ENCODE measurements at regions not wholly inside any gene's neighbourhood (a gene's known extent, or its start where the extent isn't known, plus 50 kb on each side); places are given as distances from the start of the nearest gene placed in this dataset.

DNA sequence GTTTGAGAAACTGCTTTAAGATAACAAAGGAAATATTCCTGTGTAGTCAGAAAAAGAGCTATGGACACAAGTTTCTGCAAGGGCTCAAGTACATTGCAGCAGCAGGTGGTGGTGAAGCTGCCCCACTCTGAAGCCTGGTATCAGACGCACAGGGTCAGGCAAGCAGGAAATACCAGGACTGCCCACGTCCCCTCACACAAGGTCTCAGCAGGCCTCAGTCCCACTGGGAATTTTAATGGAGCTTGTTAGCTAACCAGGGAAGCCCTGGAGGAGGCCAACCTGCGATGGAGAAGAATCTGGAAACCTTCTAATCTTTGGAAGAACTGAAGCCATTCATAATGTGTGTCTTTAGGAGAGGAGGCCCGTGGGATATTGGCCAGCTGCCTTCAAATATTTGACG, 168.3 kb downstream of the UXS1 start (continued):
- TF ChIP-seq HMGXB4 (CRISPR knock-in tag; IDR thresholded peaks at IDR 0.05), result no peak
- TF ChIP-seq USF1 (CRISPR knock-in tag; IDR thresholded peaks at IDR 0.05), result no peak
- no peak for TF ChIP-seq NR1H2 (CRISPR knock-in tag; IDR thresholded peaks at IDR 0.05)
- TF ChIP-seq, protein P1, sequence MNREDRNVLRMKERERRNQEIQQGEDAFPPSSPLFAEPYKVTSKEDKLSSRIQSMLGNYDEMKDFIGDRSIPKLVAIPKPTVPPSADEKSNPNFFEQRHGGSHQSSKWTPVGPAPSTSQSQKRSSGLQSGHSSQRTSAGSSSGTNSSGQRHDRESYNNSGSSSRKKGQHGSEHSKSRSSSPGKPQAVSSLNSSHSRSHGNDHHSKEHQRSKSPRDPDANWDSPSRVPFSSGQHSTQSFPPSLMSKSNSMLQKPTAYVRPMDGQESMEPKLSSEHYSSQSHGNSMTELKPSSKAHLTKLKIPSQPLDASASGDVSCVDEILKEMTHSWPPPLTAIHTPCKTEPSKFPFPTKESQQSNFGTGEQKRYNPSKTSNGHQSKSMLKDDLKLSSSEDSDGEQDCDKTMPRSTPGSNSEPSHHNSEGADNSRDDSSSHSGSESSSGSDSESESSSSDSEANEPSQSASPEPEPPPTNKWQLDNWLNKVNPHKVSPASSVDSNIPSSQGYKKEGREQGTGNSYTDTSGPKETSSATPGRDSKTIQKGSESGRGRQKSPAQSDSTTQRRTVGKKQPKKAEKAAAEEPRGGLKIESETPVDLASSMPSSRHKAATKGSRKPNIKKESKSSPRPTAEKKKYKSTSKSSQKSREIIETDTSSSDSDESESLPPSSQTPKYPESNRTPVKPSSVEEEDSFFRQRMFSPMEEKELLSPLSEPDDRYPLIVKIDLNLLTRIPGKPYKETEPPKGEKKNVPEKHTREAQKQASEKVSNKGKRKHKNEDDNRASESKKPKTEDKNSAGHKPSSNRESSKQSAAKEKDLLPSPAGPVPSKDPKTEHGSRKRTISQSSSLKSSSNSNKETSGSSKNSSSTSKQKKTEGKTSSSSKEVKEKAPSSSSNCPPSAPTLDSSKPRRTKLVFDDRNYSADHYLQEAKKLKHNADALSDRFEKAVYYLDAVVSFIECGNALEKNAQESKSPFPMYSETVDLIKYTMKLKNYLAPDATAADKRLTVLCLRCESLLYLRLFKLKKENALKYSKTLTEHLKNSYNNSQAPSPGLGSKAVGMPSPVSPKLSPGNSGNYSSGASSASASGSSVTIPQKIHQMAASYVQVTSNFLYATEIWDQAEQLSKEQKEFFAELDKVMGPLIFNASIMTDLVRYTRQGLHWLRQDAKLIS (CRISPR knock-in tag; IDR thresholded peaks at IDR 0.05; ENCODE audit: borderline replicate concordance), result no peak
- no peak for TF ChIP-seq ZBTB43 (CRISPR knock-in tag; IDR thresholded peaks at IDR 0.05)
- no peak for TF ChIP-seq NFATC4 (CRISPR knock-in tag; IDR thresholded peaks at IDR 0.05)

DNA sequence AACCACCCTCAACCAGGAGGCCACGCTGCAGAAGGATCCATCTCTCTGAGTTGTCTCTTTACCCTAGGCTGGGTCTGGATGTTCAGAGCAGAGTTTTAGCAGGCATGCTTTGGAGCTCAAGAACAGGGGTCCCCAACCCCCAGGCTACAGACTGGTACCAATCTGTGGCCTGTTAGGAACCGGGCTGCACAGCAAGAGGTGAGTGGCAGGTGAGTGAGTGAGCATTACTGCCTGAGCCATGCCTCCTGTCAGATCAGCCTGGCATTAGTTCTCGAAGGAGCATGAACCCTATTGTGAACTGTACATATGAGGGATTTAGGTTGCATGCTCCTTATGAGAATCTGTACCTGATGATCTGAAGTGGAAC, 172.5 kb downstream of the UXS1 start:
- ATAC-seq (no peak), DNase-seq (ENCODE audit: low spot score) (no peak)
- H3K27me3 Mint-ChIP-seq (ENCODE audit: low read depth), result peaks cover 2% of the 10 kb centered on the region; the same call in 1 of the 2 replicates
- peaks cover 21% of the 10 kb centered on the region for H3K4me1 Mint-ChIP-seq
- ChIA-PET POLR2A (no interaction called here), CTCF (no interaction called here)
- peaks cover 6% of the 10 kb centered on the region; the same call in 1 of the 2 replicates for H3K9me3 Mint-ChIP-seq
- no peak for TF ChIP-seq MYBL2 (CRISPR knock-in tag; IDR thresholded peaks at IDR 0.05)
- no peaks in the 10 kb centered on the region; the same call in 1 of the 2 replicates for H3K36me3 Mint-ChIP-seq
- H3K27ac Mint-ChIP-seq, result no peak overlapping the region
- no peak overlapping the region for H3K4me3 Mint-ChIP-seq

DNA sequence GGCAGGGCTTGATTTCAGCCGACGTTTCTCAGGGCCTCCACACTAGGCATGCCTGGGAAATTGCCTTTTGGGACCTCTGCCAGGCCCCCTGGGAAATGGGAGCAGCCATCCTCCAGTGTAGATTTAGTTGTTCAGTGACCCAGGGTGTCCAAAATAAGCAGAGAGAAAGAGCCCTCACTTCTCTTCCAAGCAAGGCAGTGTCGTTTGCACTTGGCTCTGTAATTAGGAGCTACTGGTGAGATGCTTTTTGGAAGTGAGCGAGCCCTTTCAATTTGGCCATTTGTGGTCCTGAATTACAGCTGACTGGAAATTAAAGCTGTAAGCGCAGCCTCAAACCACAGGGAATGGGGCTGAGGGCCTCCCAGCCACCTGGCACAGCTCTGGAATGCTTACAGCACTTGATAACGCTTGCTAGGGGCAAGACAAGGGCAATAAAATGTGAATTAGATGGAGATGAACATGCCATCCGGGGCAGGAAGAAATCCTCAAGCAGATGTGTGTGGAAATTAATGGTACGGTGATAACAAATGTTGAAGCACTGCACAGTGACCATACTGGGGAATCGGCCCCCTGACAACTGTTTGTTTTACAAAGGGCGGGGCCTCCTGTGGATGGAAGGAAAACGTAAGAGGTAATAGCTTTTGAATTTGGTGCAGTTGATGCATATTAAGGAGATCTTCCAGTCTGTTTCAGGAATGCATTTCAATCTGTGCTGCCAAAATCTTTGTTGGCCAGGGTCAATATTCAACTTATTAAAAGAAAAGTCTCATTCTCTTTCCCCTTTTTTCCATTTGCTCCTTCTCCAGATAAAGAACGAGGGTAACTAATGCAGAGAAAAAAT, 173.1 kb downstream of the UXS1 start:
- no peak for ATAC-seq
- POLR2A ChIA-PET, result interaction anchor here (0.5 kb wide), 1 partner anchor 46 kb away, joined by 4 read pairs; no protein-coding TSS in a partner anchor
- H3K4me1 Mint-ChIP-seq, result peaks cover 24% of the 10 kb centered on the region
- no peak for TF ChIP-seq FOXK1 (CRISPR knock-in tag; IDR thresholded peaks at IDR 0.05)
- TF ChIP-seq GABPB1 (CRISPR knock-in tag; IDR thresholded peaks at IDR 0.05), result no peak
- TF ChIP-seq, protein P2, sequence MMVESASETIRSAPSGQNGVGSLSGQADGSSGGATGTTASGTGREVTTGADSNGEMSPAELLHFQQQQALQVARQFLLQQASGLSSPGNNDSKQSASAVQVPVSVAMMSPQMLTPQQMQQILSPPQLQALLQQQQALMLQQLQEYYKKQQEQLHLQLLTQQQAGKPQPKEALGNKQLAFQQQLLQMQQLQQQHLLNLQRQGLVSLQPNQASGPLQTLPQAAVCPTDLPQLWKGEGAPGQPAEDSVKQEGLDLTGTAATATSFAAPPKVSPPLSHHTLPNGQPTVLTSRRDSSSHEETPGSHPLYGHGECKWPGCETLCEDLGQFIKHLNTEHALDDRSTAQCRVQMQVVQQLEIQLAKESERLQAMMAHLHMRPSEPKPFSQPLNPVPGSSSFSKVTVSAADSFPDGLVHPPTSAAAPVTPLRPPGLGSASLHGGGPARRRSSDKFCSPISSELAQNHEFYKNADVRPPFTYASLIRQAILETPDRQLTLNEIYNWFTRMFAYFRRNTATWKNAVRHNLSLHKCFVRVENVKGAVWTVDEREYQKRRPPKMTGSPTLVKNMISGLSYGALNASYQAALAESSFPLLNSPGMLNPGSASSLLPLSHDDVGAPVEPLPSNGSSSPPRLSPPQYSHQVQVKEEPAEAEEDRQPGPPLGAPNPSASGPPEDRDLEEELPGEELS (CRISPR knock-in tag; IDR thresholded peaks at IDR 0.05), result no peak
- TF ChIP-seq ZBTB43 (CRISPR knock-in tag; IDR thresholded peaks at IDR 0.05), result no peak
- TF ChIP-seq GTF2I (CRISPR knock-in tag; conservative IDR thresholded peaks at IDR 0.05), result no peak
- TF ChIP-seq ZNF671 (CRISPR knock-in tag; IDR thresholded peaks at IDR 0.05), result no peak
- no peak for TF ChIP-seq NR3C1 (CRISPR knock-in tag; conservative IDR thresholded peaks at IDR 0.05; ENCODE audit: low read depth)
- no peak for TF ChIP-seq CREB1 (CRISPR knock-in tag; IDR thresholded peaks at IDR 0.05)
- TF ChIP-seq NR1H2 (CRISPR knock-in tag; IDR thresholded peaks at IDR 0.05), result no peak
- no peak for TF ChIP-seq ETV6 (CRISPR knock-in tag; IDR thresholded peaks at IDR 0.05)
- TF ChIP-seq, protein P3, sequence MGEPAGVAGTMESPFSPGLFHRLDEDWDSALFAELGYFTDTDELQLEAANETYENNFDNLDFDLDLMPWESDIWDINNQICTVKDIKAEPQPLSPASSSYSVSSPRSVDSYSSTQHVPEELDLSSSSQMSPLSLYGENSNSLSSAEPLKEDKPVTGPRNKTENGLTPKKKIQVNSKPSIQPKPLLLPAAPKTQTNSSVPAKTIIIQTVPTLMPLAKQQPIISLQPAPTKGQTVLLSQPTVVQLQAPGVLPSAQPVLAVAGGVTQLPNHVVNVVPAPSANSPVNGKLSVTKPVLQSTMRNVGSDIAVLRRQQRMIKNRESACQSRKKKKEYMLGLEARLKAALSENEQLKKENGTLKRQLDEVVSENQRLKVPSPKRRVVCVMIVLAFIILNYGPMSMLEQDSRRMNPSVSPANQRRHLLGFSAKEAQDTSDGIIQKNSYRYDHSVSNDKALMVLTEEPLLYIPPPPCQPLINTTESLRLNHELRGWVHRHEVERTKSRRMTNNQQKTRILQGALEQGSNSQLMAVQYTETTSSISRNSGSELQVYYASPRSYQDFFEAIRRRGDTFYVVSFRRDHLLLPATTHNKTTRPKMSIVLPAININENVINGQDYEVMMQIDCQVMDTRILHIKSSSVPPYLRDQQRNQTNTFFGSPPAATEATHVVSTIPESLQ (CRISPR knock-in tag; IDR thresholded peaks at IDR 0.05), result no peak
- TF ChIP-seq ZNF219 (CRISPR knock-in tag; IDR thresholded peaks at IDR 0.05; ENCODE audit: borderline replicate concordance), result no peak

More for the DNA sequence above, 173.1 kb downstream of the UXS1 start:
- Mint-ChIP-seq H3K4me3 (no peak overlapping the region), H3K27ac (no peak overlapping the region), H3K9me3 (peaks cover 6% of the 10 kb centered on the region; the same call in 1 of the 2 replicates), H3K36me3 (no peaks in the 10 kb centered on the region; the same call in 1 of the 2 replicates), H3K27me3 (ENCODE audit: low read depth) (peaks cover 2% of the 10 kb centered on the region; the same call in 1 of the 2 replicates)
- CTCF ChIA-PET, result no interaction called here
- DNase-seq (ENCODE audit: low spot score), result no peak
